DOHH2 (cell line): ENCODE measurements at regions not wholly inside any gene's neighbourhood (a gene's known extent, or its start where the extent isn't known, plus 50 kb on each side); places are given as distances from the start of the nearest gene placed in this dataset.

ENCODE experiments used
- H3F3A ChIP-seq: fragments of 200-600 bp; sonication (generic), shearing (Covaris generic); 2 replicates; pipeline ENCODE4 v1.6.0; 2016; ENCODE audit warnings: antibody characterized with exemption, mild to moderate bottlenecking; ENCODE audit not compliant: control insufficient read depth, insufficient read depth
- H3K27ac ChIP-seq: fragments of 200-600 bp; sonication (generic); 2 replicates; pipeline ENCODE4 v1.5.1; 2014; ENCODE audit warnings: low read depth, mild to moderate bottlenecking, low read length, moderate library complexity
- H3K27me3 ChIP-seq: fragments of 200-600 bp; sonication (generic); 2 replicates; pipeline ENCODE4 v1.6.1; 2014; ENCODE audit warnings: mild to moderate bottlenecking, low read length, mixed read lengths; ENCODE audit not compliant: control insufficient read depth
- H3K36me3 ChIP-seq: fragments of 200-600 bp; sonication (generic); 2 replicates; pipeline ENCODE4 v1.6.1; 2014; ENCODE audit warnings: mild to moderate bottlenecking, low read length, moderate library complexity, mixed read lengths; ENCODE audit not compliant: control insufficient read depth
- H3K4me1 ChIP-seq: fragments of 200-600 bp; sonication (generic); 2 replicates; pipeline ENCODE4 v1.6.1; 2014; ENCODE audit warnings: mild to moderate bottlenecking, low read length, mixed read lengths; ENCODE audit not compliant: control insufficient read depth
- H3K4me2 ChIP-seq: fragments of 200-600 bp; sonication (generic); 2 replicates; pipeline ENCODE4 v1.6.0; 2014; ENCODE audit warnings: mild to moderate bottlenecking, low read length, moderate library complexity
- H3K4me3 ChIP-seq: fragments of 200-600 bp; sonication (generic); 2 replicates; pipeline ENCODE4 v1.5.1; 2014; ENCODE audit warnings: mild to moderate bottlenecking, low read length, mixed read lengths
- H3K79me2 ChIP-seq: fragments of 200-600 bp; sonication (generic); 2 replicates; pipeline ENCODE4 v1.6.1; 2014; ENCODE audit warnings: mild to moderate bottlenecking, low read length, mixed read lengths; ENCODE audit not compliant: control insufficient read depth
- H3K9me2 ChIP-seq: fragments of 200-600 bp; sonication (generic); replicated peaks from 2 replicates; pipeline ENCODE4 v1.6.1; 2014; ENCODE audit warnings: mild to moderate bottlenecking, low read length, mixed read lengths; ENCODE audit not compliant: control insufficient read depth
- H3K9me3 ChIP-seq: fragments of 200-600 bp; sonication (generic); 2 replicates; pipeline ENCODE4 v1.6.1; 2014; ENCODE audit warnings: antibody characterized with exemption, low read length, mixed read lengths; ENCODE audit not compliant: control insufficient read depth, insufficient read depth
- H4K20me1 ChIP-seq: fragments of 200-600 bp; sonication (generic); 2 replicates; pipeline ENCODE4 v1.6.0; 2014; ENCODE audit warnings: low read depth, mild to moderate bottlenecking, antibody characterized with exemption, low read length, moderate library complexity; ENCODE audit not compliant: control insufficient read depth, insufficient read depth
- EZH2phosphoT487 ChIP-seq: fragments of 200-600 bp; sonication (generic); IDR thresholded peaks from 2 replicates; pipeline ENCODE4 v1.6.1; 2017; ENCODE audit warnings: borderline replicate concordance, mild to moderate bottlenecking, antibody characterized with exemption, low read length, moderate library complexity, mixed read lengths
- TF ChIP-seq, protein P1 (sequence below): fragments of 200-600 bp; sonication (generic); IDR thresholded peaks from one replicate; pipeline ENCODE4 v1.5.1; 2014; ENCODE audit warnings: antibody characterized with exemption, mild to moderate bottlenecking, low read depth, low read length; ENCODE audit not compliant: poor library complexity, severe bottlenecking

DNA sequence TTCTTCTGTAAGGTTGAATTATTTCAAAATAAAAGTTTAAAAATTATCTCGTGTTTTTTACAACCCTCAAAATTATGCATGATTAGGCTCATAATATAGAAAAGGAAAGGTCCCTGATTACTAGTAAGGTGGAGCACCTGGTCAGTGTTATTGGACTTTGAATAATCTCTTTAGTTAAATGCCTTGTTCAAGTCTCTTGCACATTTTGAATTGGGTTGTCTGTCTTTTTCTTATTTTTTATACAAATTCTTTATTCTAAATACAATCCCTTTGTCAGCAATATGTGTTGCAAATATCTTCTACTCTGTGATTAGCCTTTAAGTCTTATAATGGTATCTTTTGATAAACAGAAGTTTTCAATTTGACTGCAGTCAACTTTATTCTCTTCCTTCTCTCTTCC is 100.7 kb upstream of the TNFSF4 start:
- no peak overlapping the region for H3K27ac ChIP-seq
- no peaks in the 10 kb centered on the region for H3K27me3 ChIP-seq
- no peak overlapping the region for H3K4me3 ChIP-seq
- TF ChIP-seq, protein P1, sequence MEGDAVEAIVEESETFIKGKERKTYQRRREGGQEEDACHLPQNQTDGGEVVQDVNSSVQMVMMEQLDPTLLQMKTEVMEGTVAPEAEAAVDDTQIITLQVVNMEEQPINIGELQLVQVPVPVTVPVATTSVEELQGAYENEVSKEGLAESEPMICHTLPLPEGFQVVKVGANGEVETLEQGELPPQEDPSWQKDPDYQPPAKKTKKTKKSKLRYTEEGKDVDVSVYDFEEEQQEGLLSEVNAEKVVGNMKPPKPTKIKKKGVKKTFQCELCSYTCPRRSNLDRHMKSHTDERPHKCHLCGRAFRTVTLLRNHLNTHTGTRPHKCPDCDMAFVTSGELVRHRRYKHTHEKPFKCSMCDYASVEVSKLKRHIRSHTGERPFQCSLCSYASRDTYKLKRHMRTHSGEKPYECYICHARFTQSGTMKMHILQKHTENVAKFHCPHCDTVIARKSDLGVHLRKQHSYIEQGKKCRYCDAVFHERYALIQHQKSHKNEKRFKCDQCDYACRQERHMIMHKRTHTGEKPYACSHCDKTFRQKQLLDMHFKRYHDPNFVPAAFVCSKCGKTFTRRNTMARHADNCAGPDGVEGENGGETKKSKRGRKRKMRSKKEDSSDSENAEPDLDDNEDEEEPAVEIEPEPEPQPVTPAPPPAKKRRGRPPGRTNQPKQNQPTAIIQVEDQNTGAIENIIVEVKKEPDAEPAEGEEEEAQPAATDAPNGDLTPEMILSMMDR = no peak
- TF ChIP-seq EZH2phosphoT487 = no peak
- no peaks in the 10 kb centered on the region for H3K36me3 ChIP-seq
- H3K9me2 ChIP-seq = no peaks in the 10 kb centered on the region
- H3K4me2 ChIP-seq = no peak overlapping the region
- H4K20me1 ChIP-seq = no peaks in the 10 kb centered on the region
- H3K4me1 ChIP-seq = no peaks in the 10 kb centered on the region
- H3F3A ChIP-seq = no peaks in the 10 kb centered on the region
- H3K9me3 ChIP-seq = no peaks in the 10 kb centered on the region; the same call in 1 of the 2 replicates
- H3K79me2 ChIP-seq = no peaks in the 10 kb centered on the region

DNA sequence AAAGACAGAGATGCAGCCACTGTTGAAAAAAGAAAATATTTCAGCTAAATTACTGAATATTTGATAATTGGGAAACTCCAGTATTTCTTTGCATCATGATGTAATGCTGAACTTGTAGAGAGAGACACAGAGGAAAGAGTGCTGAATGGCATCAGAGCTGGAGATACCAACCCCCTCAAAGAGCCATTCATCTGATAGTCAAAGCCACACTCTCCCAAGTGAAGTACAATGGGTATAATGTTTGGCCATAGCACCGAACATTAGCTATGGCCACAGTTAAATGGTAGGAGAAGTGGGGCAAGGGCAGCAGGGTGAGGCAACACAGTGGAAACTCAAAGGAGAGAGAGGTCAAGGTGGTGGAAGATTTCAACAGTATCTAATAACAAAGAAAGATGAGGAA is 107.5 kb upstream of the TNFSF4 start:
- H3K27ac ChIP-seq = no peak overlapping the region
- H4K20me1 ChIP-seq = no peaks in the 10 kb centered on the region
- no peak overlapping the region for H3K4me3 ChIP-seq
- H3K36me3 ChIP-seq = no peaks in the 10 kb centered on the region
- H3K79me2 ChIP-seq = no peaks in the 10 kb centered on the region
- no peaks in the 10 kb centered on the region for H3F3A ChIP-seq
- no peaks in the 10 kb centered on the region for H3K9me2 ChIP-seq
- no peaks in the 10 kb centered on the region for H3K9me3 ChIP-seq
- no peaks in the 10 kb centered on the region for H3K4me1 ChIP-seq
- no peak overlapping the region for H3K4me2 ChIP-seq
- no peaks in the 10 kb centered on the region for H3K27me3 ChIP-seq
- no peak for TF ChIP-seq EZH2phosphoT487
- TF ChIP-seq, protein P1 = no peak

DNA sequence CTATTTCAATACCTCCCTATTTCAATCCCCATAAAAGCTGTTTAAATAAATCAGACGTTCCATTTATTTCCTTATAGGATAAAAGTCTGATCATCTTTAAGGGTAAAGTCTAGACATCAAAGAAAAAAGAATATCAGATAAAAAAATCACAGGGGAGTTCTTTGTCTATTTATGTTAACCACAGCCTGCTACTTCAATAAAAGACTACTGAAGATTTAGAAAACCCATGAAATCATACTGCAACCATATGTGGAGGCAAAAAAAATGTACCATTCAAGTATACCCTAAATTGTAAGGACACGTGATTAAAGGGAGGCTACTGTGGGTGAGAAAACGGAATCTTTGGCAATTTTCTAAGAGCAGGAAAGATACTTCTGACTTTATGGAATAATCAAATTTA is 108.2 kb upstream of the TNFSF4 start:
- H3F3A ChIP-seq = no peaks in the 10 kb centered on the region

More for the DNA sequence above, 108.2 kb upstream of the TNFSF4 start:
- Histone ChIP-seq H3K4me2 (no peak overlapping the region), H3K36me3 (no peaks in the 10 kb centered on the region), H3K9me3 (no peaks in the 10 kb centered on the region), H3K4me1 (no peaks in the 10 kb centered on the region), H4K20me1 (no peaks in the 10 kb centered on the region), H3K9me2 (no peaks in the 10 kb centered on the region), H3K79me2 (no peaks in the 10 kb centered on the region), H3K27me3 (no peaks in the 10 kb centered on the region), H3K4me3 (no peak overlapping the region), H3K27ac (no peak overlapping the region)
- TF ChIP-seq, protein P1 = no peak
- no peak for TF ChIP-seq EZH2phosphoT487
